Frontal cortex (tissue), 3 donors: ENCODE measurements at regions not wholly inside any gene's neighbourhood (a gene's known extent, or its start where the extent isn't known, plus 50 kb on each side); places are given as distances from the start of the nearest gene placed in this dataset.

Source experiments
- DNase-seq, 2 donors: peaks; one replicate each; pipeline ENCODE4 v3.0.0; 2012; ENCODE audit warnings: low spot score in 2 of 2
- FAIRE-seq: peaks from 2 replicates; lab custom pipeline; 2012; peaks lifted over from hg19 to GRCh38; lab: Jason Lieb, UNC
- donor health status: control.
- donor health status: control.
- donor health status: control.

GRCh38 chr9:86671018-86671417 is 276.3 kb downstream of the GAS1 start:
- DNase-seq = no peak

GRCh38 chr9:86670536-86670935 is 276.8 kb downstream of the GAS1 start:
- FAIRE-seq (no peak), DNase-seq (no peak)

More at GRCh38 chr9:86671018-86671417, 276.3 kb downstream of the GAS1 start:
- FAIRE-seq = no peak

- no peak for FAIRE-seq
- DNase-seq = no peak
Observed at GRCh38 chr9:86670076-86670475, 277.2 kb downstream of the GAS1 start.

GRCh38 chr9:86669422-86669821 is 277.9 kb downstream of the GAS1 start:
- no peak for DNase-seq
- no peak for FAIRE-seq

- no peak for FAIRE-seq
- DNase-seq = no peak
Observed at GRCh38 chr9:86668488-86668887, 278.8 kb downstream of the GAS1 start.

- FAIRE-seq (no peak), DNase-seq (no peak)
Observed at GRCh38 chr9:86667307-86667706, 280.0 kb downstream of the GAS1 start.

- DNase-seq (no peak), FAIRE-seq (no peak)
Observed at GRCh38 chr9:86665416-86665815, 281.9 kb downstream of the GAS1 start.

- DNase-seq (no peak), FAIRE-seq (no peak)
Observed at GRCh38 chr9:86664603-86665002, 282.7 kb downstream of the GAS1 start.

GRCh38 chr9:86663905-86664304 is 283.4 kb downstream of the GAS1 start:
- DNase-seq = no peak
- no peak for FAIRE-seq

GRCh38 chr9:86662890-86663468 is 284.3 kb downstream of the GAS1 start:
- DNase-seq (no peak), FAIRE-seq (no peak)

- FAIRE-seq = no peak
- DNase-seq = no peak
Observed at GRCh38 chr9:86660146-86660943, 287.0 kb downstream of the GAS1 start.

GRCh38 chr9:86659413-86660046 is 287.8 kb downstream of the GAS1 start:
- FAIRE-seq (no peak), DNase-seq (no peak)

GRCh38 chr9:86655147-86655546 is 292.2 kb downstream of the GAS1 start:
- no peak for FAIRE-seq

GRCh38 chr9:86653466-86653865 is 293.8 kb downstream of the GAS1 start:
- DNase-seq = no peak
- FAIRE-seq = no peak

More at GRCh38 chr9:86655147-86655546, 292.2 kb downstream of the GAS1 start:
- no peak for DNase-seq

- DNase-seq (no peak), FAIRE-seq (no peak)
Observed at GRCh38 chr9:86652736-86653135, 294.6 kb downstream of the GAS1 start.

- no peak for FAIRE-seq
- DNase-seq = no peak
Observed at GRCh38 chr9:86649913-86650312, 295.7 kb upstream of the TUT7 start.

GRCh38 chr9:86648828-86649170 is 294.6 kb upstream of the TUT7 start:
- FAIRE-seq = no peak
- DNase-seq = no peak

- no peak for DNase-seq
- no peak for FAIRE-seq
Observed at GRCh38 chr9:86648156-86648827, 294.1 kb upstream of the TUT7 start.

- FAIRE-seq (no peak), DNase-seq (no peak)
Observed at GRCh38 chr9:86645303-86645702, 291.1 kb upstream of the TUT7 start.

- DNase-seq (no peak), FAIRE-seq (no peak)
Observed at GRCh38 chr9:86644675-86645034, 290.4 kb upstream of the TUT7 start.
